ENCODE measurements at regions not wholly inside any gene's neighbourhood (a gene's known extent, or its start where the extent isn't known, plus 50 kb on each side); places are given as distances from the start of the nearest gene placed in this dataset.

DNA sequence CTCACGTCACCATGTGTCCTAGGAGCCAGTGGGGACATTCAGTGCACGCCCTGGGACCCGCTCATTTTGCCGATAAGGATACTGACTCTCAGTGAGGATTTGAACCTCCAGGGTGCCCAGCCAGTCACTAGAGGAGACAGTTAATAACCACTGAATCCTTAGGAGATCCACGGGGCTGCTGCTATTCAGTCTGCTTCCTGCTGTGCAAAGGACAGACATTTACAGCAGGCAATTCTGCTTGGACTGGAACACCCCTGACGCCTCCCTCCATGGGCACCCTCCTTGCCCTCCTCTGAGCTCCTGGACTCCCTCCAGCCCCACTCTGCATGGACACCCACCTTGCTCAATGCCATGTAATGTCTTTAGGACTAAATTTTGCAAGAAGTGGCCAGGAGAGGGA, 265.5 kb downstream of the EIPR1 start:
- TF ChIP-seq POLR2A (IDR thresholded peaks at IDR 0.05): no peak
- TF ChIP-seq, protein P1, sequence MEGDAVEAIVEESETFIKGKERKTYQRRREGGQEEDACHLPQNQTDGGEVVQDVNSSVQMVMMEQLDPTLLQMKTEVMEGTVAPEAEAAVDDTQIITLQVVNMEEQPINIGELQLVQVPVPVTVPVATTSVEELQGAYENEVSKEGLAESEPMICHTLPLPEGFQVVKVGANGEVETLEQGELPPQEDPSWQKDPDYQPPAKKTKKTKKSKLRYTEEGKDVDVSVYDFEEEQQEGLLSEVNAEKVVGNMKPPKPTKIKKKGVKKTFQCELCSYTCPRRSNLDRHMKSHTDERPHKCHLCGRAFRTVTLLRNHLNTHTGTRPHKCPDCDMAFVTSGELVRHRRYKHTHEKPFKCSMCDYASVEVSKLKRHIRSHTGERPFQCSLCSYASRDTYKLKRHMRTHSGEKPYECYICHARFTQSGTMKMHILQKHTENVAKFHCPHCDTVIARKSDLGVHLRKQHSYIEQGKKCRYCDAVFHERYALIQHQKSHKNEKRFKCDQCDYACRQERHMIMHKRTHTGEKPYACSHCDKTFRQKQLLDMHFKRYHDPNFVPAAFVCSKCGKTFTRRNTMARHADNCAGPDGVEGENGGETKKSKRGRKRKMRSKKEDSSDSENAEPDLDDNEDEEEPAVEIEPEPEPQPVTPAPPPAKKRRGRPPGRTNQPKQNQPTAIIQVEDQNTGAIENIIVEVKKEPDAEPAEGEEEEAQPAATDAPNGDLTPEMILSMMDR (IDR thresholded peaks at IDR 0.05): no peak
- 82 to 97% methylated on average over 4 to 5 of the region's 6 CpGs for WGBS, 2 donors
- intact Hi-C loops (cut with DNase I): no loop called here

DNA sequence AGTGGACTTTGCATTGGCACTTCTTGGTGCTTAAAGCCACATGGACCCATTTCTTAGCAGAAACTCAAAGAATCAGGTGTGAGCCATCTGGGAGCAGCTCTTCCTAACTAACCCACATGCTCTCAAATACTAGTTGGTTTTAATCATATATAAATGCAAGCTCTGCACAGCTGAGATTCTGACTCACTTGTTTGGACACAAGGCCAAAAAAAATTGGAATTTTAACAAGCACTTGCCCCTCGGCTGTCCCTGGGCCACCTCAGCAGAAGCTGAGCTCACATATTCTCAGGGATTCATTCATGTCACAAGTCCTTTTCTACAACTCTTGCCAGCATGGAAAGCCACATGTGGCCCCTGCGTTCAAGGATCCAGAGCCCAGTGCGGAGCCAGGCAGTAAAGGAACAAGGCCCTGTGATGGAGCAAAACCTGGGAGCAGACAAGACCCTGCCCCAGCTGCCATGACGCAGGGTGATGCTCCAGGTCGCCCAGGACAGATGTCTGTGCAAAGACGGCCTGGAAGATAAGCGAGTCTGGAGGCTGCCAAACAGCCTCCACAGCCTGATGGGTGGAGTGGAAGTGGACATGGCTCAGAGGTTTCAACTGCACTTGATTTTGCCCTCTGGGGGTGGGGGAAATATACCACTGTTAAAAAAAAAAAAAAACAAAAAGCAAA, 266.5 kb downstream of the EIPR1 start:
- TF ChIP-seq, protein P1 (IDR thresholded peaks at IDR 0.05): no peak
- TF ChIP-seq POLR2A (IDR thresholded peaks at IDR 0.05): no peak
- Histone ChIP-seq H3K36me3 (no peaks in the 10 kb centered on the region), H3K4me3 (no peak overlapping the region), H3K27me3 (no peaks in the 10 kb centered on the region), H3K27ac (no peak overlapping the region), H3K9me3 (no peaks in the 10 kb centered on the region), H3K4me1 (no peaks in the 10 kb centered on the region)
- WGBS, 2 donors: 57 to 88% methylated on average over 1 to 6 of the region's 7 CpGs
- intact Hi-C loops (cut with DNase I): no loop called here
- DNase-seq: no peak

More for the DNA sequence above, 265.5 kb downstream of the EIPR1 start:
- Histone ChIP-seq H3K27ac (no peak overlapping the region), H3K36me3 (no peaks in the 10 kb centered on the region), H3K4me3 (no peak overlapping the region), H3K4me1 (no peaks in the 10 kb centered on the region), H3K27me3 (no peaks in the 10 kb centered on the region), H3K9me3 (no peaks in the 10 kb centered on the region)
- no peak for DNase-seq

DNA sequence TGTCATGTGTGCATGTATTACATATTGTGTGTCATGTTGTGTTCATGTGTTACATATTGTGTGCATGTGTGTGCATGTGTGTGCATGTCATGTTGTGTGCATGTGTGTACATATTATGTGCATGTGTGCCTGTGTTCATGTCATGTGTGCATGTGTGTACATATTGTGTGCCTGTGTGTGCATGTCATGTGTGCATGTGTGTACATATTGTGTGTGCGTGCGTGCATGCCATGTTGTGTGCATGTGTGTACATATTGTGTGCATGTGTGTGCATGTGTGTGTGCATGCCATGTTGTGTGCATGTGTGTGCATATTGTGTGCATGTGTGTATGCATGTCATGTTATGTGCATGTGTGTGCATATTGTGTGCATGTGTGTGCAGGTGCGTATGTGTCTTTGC, 267.1 kb downstream of the EIPR1 start:
- H3K9me3 ChIP-seq: no peaks in the 10 kb centered on the region
- no peaks in the 10 kb centered on the region for H3K36me3 ChIP-seq
- DNase-seq: no peak
- intact Hi-C loops (cut with DNase I): no loop called here
- WGBS, 2 donors: 81 to 91% methylated on average over 2 to 3 of the region's 3 CpGs
- H3K4me1 ChIP-seq: no peaks in the 10 kb centered on the region
- TF ChIP-seq, protein P1 (IDR thresholded peaks at IDR 0.05): no peak
- no peak for TF ChIP-seq POLR2A (IDR thresholded peaks at IDR 0.05)
- no peaks in the 10 kb centered on the region for H3K27me3 ChIP-seq
- no peak overlapping the region for H3K27ac ChIP-seq
- no peak overlapping the region for H3K4me3 ChIP-seq

DNA sequence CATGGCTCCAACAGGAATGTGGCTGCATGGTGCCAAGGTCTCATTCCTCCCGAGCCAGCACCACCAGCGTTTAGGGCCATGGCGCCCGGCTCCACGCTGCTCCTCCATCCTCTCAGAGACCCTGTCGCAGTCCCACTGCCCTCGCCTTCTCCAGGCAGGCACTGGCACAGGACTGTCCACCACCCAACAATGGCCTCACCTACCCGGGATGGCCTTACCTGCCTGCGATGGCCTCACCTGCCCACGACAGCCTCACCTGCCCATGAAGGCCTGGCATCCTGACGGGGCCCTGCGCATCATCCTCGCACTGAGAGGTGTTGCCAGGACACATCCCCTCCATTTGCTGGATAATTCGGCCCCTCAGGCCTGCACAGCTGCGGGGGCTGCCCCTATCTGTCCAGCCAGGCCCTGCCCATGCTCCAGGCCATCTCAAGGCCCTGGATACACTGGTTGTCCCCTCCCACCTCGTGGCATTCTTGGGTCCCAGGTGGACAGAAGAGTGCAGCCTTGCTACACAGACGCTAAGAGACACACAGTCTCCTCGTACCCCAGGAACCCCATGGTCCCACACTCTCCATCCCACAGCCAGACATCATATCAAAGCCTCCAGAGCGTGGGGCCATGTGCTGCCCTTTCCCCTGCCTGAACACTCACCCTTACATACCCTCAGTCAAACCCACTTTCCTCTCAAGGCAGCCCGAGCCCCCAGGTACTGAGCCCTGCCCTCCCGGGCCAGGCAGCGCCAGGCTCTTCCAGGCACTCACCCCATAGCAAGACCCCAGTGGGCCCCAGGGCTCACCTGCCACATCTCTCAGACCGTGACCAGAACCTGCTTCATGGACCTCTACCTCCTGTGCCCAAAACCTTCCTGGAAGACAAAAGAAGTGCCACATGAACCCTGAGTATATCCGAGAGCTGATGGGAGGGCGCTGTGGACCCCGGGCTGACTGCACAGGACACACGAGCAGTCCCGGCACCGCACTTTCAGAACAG, 268.6 kb downstream of the EIPR1 start:
- H3K36me3 ChIP-seq: no peaks in the 10 kb centered on the region
- no peak for TF ChIP-seq POLR2A (IDR thresholded peaks at IDR 0.05)
- TF ChIP-seq, protein P1 (IDR thresholded peaks at IDR 0.05): no peak
- H3K27me3 ChIP-seq: no peaks in the 10 kb centered on the region
- intact Hi-C loops (cut with DNase I): no loop called here
- H3K27ac ChIP-seq: no peak overlapping the region
- H3K4me3 ChIP-seq: no peak overlapping the region
- H3K9me3 ChIP-seq: no peaks in the 10 kb centered on the region
- DNase-seq: no peak
- WGBS, 2 donors: 84 to 87% methylated on average over 22 to 24 of the region's 29 CpGs
- no peaks in the 10 kb centered on the region for H3K4me1 ChIP-seq

DNA sequence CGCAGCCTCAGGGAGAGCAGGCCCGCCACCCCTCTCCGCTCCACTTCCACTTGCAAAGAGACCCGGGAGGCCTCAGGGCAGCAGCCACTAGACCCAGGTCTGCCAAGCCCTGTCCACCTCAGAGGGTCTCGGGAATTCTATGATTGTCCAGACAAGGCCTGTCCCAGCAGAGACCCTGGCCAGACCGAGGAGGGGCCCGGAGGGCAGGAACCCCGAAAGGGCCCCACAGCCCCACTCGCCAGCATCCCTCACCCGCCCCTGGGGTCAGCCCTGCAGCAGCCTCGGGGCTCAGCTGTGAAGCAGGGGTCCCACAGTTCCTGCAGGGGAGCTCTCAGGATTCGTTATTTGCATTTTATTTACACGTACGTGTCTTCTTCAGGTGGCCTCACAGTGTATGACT, 269.5 kb downstream of the EIPR1 start:
- DNase-seq: no peak
- WGBS, 2 donors: 89 to 92% methylated on average over 11 of the region's 14 CpGs

More for the DNA sequence above, 269.5 kb downstream of the EIPR1 start:
- H3K27me3 ChIP-seq: no peaks in the 10 kb centered on the region
- no peaks in the 10 kb centered on the region for H3K4me1 ChIP-seq
- no peaks in the 10 kb centered on the region for H3K36me3 ChIP-seq
- H3K4me3 ChIP-seq: no peak overlapping the region
- TF ChIP-seq, protein P1 (IDR thresholded peaks at IDR 0.05): no peak
- TF ChIP-seq POLR2A (IDR thresholded peaks at IDR 0.05): no peak
- H3K27ac ChIP-seq: no peak overlapping the region
- H3K9me3 ChIP-seq: no peaks in the 10 kb centered on the region
- intact Hi-C loops (cut with DNase I): no loop called here
